HG02798 (cell line): ENCODE measurements at regions not wholly inside any gene's neighbourhood (a gene's known extent, or its start where the extent isn't known, plus 50 kb on each side); places are given as distances from the start of the nearest gene placed in this dataset.

Source experiments
- ATAC-seq: cut with Tn5 transposase; IDR thresholded peaks from one replicate; pipeline ENCODE4 v1.9.1; 2021; ENCODE audit warnings: mild to moderate bottlenecking; ENCODE audit not compliant: unreplicated experiment, poor library complexity

GRCh38 chr3:96169111-96169766 is 645.2 kb upstream of the EPHA6 start:
- no peak for ATAC-seq

- ATAC-seq: no peak
These were observed 641.5 kb upstream of the EPHA6 start for GRCh38 chr3:96172917-96173316.

DNA sequence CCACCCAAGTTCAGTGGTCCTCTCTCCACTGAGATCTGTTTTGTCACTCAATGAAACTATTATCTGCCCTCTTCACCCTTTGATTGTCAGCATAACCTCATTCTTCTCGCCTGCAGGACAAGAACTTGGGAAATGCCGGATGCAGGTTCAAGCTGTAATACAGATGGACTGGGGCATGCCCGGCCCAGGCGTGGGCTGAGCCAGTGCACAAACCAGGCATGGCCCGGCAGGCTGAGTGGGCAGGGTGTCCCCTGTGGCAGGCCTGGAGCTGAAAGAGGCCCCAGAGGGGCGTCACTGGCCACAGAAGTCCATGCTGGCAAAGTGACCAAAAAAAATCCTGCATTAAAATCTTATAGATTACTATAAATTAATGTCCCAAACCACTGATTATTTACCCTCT is 638.9 kb upstream of the EPHA6 start:
- ATAC-seq: no peak

DNA sequence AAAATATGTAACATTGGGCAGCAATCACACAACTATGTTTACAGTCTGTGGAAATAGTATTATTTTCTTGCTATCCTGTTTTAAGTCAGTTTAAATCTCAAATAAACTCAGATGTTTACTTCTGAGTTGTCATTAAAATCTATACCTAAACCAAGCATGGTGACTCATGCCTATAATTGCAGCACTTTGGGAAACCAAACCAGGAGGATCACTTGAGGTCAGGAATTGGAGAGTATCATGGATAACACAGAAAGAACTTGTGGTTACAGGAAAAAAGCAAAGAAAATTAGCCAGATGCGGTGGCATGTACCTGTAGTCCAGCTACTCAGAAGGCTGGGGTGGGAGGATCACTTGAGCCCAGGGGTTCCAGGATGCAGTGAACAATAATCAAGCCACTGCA is 631.6 kb upstream of the EPHA6 start:
- ATAC-seq: no peak

- no peak for ATAC-seq
These were observed 630.5 kb upstream of the EPHA6 start for GRCh38 chr3:96183871-96184270.

DNA sequence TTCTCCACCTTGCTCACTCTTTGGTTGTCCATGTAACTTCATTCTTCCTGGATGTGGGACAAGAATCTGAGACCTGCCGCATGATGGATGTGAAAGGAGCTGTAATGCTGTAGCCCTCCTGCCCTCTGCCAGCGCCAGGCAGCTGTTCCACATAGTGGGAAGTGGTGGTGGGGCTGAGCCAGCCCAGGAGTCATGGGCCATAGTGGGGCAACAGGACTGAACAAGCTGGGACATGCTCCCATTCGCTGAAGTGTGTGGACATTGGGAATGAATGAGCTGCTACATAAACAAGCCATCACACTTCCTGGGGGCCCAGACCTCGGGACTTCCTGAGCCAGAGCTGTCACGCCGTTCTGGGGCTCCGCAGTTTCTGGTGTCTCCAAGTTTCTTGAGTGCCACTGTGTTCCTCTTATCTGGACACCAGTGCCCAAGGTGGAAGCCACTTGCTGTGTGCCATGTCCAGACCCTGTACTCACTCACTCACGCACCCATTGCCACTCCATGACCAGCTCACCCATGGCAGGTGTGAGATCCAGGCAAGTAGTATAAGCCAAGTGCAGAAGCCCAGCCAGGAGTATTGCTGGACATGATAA is 624.3 kb upstream of the EPHA6 start:
- no peak for ATAC-seq

GRCh38 chr3:96192966-96193550 is 621.3 kb upstream of the EPHA6 start:
- no peak for ATAC-seq

- no peak for ATAC-seq
These were observed 613.5 kb upstream of the EPHA6 start for GRCh38 chr3:96200897-96201296.

DNA sequence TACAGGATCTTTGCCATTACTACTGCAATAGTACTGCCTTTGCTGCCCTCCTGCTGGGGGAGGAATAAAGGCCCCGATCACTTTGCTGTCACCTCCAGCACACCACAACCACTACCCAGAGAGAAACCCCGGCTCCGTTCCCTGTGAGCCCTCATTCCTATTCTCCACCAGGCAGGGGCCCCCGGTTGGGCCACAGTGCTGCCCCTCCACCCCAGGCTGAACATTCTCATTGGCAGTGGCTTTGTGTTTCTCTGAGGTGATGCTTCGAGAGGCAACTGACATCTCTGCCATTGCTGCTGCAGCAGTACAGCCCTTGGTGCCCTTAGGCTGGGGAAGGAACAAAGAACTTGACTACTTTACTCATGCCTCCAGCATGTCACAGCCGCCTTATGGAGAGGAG is 612.9 kb upstream of the EPHA6 start:
- no peak for ATAC-seq

DNA sequence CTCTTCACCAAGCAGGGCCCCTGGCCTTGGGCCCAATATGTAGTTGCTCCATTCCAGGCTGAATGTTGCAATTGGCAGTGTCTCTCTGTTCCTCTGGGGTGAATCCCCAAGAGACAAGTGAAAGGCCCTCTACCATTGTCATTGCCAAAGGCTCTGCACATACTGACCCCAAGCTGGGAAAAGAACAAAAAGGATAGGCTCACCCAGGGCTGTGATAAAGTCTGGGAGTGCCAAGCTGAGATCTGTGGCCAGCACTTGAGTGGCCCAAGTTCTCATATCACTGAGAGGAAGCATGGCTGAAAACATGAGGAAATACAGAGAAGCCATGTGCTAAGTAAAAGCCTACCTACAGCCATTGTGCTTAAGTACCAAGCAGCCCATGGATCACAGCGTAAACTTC is 612.2 kb upstream of the EPHA6 start:
- no peak for ATAC-seq

DNA sequence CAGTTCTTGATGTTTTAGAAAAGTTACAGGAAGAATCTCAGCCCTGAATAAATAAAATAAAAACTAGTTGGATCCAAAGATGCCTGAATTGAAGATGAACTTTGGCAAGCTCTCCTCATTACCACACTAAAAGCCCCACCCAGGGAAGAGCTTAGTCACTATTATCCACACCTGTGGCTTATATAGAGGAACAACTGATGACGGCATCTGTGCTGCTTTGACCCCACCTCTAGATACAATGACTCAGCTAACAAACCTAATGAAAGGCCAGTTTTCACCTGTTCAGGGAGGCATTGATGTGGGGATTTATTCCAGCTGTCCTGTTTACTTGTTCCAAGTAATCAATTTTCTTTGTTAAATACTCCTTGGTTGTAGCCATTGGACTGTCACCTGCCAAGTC is 604.7 kb upstream of the EPHA6 start:
- ATAC-seq: no peak

GRCh38 chr3:96213393-96213792 is 601.0 kb upstream of the EPHA6 start:
- ATAC-seq: no peak

DNA sequence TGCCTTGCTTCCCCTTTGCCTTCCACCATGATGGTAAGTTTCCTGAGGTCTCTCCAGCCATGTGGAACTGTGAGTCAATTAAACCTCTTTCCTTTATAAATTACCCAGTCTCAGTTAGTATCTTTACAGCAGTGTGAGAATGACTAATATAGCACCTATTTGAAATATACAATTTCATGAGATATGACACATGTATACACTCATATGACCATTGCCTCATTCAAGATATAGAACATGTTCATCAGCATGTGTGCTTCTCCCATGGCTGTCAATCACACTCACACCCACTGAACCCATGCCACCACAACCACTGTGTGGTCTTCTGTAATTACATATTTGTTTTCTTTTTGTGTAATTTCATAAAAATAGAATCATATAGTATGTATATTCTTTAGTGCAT is 599.5 kb upstream of the EPHA6 start:
- no peak for ATAC-seq

DNA sequence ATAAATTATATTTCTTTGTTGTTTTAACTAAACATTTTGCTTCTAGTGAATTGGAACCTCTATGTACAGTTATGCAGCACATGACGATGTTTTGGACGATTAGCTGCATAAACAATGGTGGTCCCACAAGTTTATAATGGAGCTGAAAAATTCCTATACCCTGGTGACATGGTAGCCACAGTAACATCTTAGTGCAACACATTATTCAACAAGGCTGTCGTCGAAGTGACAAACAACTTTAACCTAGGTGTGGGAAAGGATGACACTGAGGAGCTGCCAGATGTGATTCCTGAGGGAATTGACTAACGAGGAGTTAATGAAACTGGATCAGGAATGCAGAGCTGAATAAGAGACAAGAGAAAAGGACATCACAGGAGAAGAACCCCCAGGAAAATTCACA is 588.9 kb upstream of the EPHA6 start:
- ATAC-seq: no peak

- no peak for ATAC-seq
These were observed 580.7 kb upstream of the EPHA6 start for GRCh38 chr3:96233679-96234078.

- ATAC-seq: no peak
These were observed 577.9 kb upstream of the EPHA6 start for GRCh38 chr3:96236522-96236921.

DNA sequence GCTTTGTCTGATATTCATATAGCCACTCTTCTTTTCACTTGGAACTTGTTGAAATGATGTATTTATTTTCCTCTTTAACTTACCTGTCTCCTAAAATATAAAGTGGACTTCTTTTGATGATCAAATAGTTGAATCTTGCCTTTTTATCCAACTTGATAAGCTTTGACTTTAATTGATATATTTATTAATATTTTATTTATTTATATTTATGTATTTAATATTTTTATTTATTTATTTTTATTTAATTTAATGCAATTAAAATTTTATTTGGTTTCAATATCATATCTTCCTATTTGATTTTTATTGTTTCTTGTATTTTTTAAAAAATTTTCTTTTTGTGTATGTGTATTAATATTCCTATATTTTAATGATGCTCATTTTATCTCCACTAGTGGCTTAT is 555.1 kb upstream of the EPHA6 start:
- no peak for ATAC-seq

- ATAC-seq: no peak
These were observed 549.7 kb upstream of the EPHA6 start for GRCh38 chr3:96264701-96265100.

DNA sequence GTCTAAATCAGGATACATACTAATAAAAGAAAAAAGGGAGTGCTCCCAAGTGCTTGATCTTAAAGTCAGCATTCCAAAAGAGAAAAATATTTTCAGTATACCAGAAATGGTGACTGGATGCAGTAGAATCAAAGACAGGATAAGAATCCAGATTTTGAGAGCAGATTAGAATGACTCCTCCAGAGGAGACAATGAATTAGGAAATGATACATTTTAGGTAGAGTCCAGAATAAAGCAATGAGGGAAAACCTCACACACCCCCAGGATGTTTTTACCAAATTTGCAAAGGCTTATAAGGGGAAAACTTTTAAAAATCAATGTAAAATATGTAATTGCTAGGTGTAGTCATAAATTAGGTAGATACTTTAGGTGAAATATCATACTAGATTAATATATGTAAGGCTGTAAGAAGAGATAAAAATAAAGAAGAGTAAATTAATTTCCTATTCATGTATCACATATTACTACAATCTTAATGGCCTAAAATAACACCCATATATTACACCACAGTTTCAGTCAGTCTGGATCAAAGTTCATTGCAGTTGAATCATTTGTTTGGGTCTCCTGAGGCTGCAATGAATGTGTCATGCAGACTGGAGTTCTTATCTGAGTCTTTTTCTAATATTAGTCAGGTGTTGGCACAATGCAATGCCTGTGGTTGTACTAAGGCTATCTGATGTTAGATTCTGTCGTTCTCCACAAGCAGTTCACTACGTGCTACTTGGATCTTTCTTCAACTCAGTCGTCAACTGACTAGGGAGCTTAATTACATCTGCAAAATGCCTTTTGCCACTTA is 547.8 kb upstream of the EPHA6 start:
- ATAC-seq: no peak

DNA sequence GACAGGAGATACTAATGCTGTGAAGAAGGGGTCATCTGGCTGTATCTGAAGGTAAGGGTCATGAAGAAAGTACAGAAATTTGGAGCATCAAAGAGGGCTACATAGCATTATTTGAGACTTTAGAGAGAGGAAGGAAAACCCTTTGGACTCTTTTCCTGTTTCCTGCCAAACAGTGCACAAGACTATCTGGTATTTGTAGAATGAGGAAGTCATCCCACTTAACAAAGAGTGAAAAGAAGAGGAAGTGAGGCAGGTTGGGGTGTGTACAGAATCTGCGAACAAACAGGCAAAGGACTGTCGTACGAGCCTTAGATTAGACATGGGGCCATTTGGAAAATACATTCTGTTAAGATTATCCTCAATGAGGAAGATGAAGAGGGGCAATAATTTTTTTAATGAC is 546.8 kb upstream of the EPHA6 start:
- no peak for ATAC-seq

GRCh38 chr3:96294143-96294542 is 520.3 kb upstream of the EPHA6 start:
- no peak for ATAC-seq
